ENCODE measurements at regions not wholly inside any gene's neighbourhood (a gene's known extent, or its start where the extent isn't known, plus 50 kb on each side); places are given as distances from the start of the nearest gene placed in this dataset.

DNA sequence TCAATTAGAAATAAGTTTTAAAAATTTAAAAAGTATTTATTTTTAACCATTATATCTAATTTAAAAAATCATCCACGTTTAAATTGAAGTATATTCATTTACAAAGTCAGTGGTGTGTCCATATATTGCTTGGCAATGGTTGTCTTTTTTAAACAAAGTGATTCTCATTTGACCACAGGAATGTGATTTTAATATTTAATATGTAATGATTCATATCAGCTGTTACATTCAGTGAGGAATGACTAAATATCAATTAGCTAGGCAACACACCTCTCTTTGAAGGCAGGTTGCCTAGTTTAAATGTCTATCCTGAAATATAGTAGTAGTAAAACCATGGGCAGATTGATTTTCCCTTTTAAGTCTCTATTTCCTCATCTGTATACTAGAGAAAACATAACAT lies 392.2 kb upstream of the CCDC179 start:
- H3K4me3 ChIP-seq (replicated peaks; ENCODE audit: low read depth, low read length): no peak overlapping the region
- DNase-seq (ENCODE audit: extremely low read depth, insufficient read length): no peak
- no peaks in the 10 kb centered on the region for H3K36me3 ChIP-seq (ENCODE audit: control insufficient read depth, insufficient read depth, low read length)
- TF ChIP-seq, protein P1, sequence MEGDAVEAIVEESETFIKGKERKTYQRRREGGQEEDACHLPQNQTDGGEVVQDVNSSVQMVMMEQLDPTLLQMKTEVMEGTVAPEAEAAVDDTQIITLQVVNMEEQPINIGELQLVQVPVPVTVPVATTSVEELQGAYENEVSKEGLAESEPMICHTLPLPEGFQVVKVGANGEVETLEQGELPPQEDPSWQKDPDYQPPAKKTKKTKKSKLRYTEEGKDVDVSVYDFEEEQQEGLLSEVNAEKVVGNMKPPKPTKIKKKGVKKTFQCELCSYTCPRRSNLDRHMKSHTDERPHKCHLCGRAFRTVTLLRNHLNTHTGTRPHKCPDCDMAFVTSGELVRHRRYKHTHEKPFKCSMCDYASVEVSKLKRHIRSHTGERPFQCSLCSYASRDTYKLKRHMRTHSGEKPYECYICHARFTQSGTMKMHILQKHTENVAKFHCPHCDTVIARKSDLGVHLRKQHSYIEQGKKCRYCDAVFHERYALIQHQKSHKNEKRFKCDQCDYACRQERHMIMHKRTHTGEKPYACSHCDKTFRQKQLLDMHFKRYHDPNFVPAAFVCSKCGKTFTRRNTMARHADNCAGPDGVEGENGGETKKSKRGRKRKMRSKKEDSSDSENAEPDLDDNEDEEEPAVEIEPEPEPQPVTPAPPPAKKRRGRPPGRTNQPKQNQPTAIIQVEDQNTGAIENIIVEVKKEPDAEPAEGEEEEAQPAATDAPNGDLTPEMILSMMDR (IDR thresholded peaks at IDR 0.05; ENCODE audit: insufficient read depth, low read length, poor library complexity, severe bottlenecking): no peak
- no peaks in the 10 kb centered on the region for H3K27me3 ChIP-seq (replicated peaks; ENCODE audit: control insufficient read depth, insufficient read depth, low read length)

DNA sequence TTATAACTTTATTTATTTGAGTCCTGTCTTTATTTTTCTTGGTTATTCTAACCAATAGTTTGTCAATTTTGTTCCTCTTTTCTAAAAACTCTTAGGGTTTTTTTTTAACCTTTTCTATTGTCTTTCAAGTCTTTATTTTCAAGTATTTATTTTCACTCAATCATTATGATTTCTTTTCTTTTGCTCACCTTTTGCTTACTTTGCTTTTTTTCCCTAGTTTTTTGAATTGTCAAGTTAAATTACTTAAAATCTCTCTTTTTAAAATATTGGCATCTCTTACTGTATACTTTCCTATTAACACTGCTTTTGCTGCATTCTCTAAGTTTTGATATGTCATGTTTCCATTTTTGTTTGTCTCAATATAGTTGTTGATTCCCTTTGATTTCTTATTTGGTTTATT lies 396.8 kb upstream of the CCDC179 start:
- Histone ChIP-seq H3K4me3 (replicated peaks; ENCODE audit: low read depth, low read length) (no peak overlapping the region), H3K27me3 (replicated peaks; ENCODE audit: control insufficient read depth, insufficient read depth, low read length) (no peaks in the 10 kb centered on the region), H3K36me3 (ENCODE audit: control insufficient read depth, insufficient read depth, low read length) (no peaks in the 10 kb centered on the region)
- TF ChIP-seq, protein P1 (IDR thresholded peaks at IDR 0.05; ENCODE audit: insufficient read depth, low read length, poor library complexity, severe bottlenecking): no peak
- DNase-seq (ENCODE audit: extremely low read depth, insufficient read length): no peak

DNA sequence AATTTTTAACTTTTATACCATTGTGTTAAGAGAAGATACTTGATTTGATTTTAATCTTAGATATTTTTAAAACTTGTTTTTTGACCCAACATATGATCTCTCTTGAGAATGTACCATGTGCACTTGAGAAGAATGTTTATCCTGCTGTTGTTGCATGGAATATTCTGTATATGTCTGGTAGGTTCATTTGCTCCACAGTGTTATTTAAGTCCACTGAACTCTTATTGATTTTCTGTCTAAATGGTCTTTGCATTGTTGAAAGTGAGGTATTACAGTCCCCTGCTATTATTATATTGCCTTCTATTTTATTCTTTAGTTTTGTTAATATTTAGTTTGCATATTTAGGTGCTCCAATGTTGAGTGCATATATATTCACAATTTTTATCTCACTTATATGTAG lies 397.3 kb upstream of the CCDC179 start:
- Histone ChIP-seq H3K4me3 (replicated peaks; ENCODE audit: low read depth, low read length) (no peak overlapping the region), H3K36me3 (ENCODE audit: control insufficient read depth, insufficient read depth, low read length) (no peaks in the 10 kb centered on the region), H3K27me3 (replicated peaks; ENCODE audit: control insufficient read depth, insufficient read depth, low read length) (no peaks in the 10 kb centered on the region)
- no peak for DNase-seq (ENCODE audit: extremely low read depth, insufficient read length)
- TF ChIP-seq, protein P1 (IDR thresholded peaks at IDR 0.05; ENCODE audit: insufficient read depth, low read length, poor library complexity, severe bottlenecking): no peak

DNA sequence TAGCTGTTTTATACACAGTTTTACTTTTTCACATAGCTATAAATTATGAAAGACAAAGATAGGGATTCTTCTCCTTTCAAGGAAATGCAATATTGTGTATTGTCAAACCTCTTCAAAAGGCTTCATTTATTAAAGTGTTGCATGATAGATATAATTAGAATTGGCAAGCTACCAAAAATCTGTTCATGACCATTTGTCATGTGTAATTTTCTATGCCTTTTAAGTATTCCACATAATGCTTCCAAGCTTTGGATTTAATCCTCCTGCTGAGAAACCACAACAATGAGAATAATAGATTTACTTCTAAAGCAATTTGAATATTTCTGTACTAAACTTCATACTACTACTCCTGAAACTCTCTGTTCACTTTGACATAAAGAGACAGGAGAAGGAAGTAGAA lies 403.2 kb upstream of the CCDC179 start:
- no peak for DNase-seq (ENCODE audit: extremely low read depth, insufficient read length)
- Histone ChIP-seq H3K4me3 (replicated peaks; ENCODE audit: low read depth, low read length) (no peak overlapping the region), H3K36me3 (ENCODE audit: control insufficient read depth, insufficient read depth, low read length) (no peaks in the 10 kb centered on the region), H3K27me3 (replicated peaks; ENCODE audit: control insufficient read depth, insufficient read depth, low read length) (no peaks in the 10 kb centered on the region)
- TF ChIP-seq, protein P1 (IDR thresholded peaks at IDR 0.05; ENCODE audit: insufficient read depth, low read length, poor library complexity, severe bottlenecking): no peak

DNA sequence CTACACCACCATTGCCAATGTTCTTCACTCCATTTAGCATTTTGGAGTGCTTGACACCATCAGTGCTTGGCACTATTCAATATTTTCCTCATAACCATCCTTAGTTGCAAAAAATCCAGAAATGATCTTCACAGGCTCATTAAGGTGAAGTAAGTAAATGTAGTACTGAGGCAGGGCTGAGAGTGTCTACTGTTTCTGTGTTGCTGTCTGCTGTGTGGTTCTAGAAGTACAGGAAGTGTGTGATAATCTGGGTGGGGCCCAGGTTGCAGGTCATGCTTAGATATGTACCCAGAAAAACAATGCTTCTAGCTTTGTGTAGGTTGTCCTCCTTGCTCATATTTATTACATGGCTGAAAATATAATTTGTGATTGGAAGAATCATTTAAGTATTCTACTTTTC lies 411.8 kb upstream of the CCDC179 start:
- Histone ChIP-seq H3K36me3 (ENCODE audit: control insufficient read depth, insufficient read depth, low read length) (no peaks in the 10 kb centered on the region), H3K27me3 (replicated peaks; ENCODE audit: control insufficient read depth, insufficient read depth, low read length) (no peaks in the 10 kb centered on the region), H3K4me3 (replicated peaks; ENCODE audit: low read depth, low read length) (no peak overlapping the region)
- TF ChIP-seq, protein P1 (IDR thresholded peaks at IDR 0.05; ENCODE audit: insufficient read depth, low read length, poor library complexity, severe bottlenecking): no peak
- DNase-seq (ENCODE audit: extremely low read depth, insufficient read length): no peak

DNA sequence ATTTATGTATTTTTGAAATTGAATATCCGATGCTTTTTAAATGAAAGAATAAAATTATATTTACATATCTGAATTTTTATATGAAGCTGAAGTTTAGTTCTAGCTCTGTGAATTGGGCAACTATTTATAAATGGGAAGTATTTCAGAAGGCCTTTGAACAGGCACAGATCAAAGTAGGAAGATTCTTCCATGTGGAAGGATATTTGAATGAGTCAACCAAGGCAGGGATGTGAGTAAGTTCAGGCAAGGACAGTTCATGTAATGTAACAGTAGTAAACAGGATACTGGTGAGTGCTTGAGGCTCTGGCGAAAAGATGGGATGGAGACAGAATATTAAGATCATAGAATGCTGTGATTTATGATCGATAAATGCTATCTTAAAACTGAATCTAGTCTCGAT lies 417.8 kb upstream of the CCDC179 start:
- Histone ChIP-seq H3K27me3 (replicated peaks; ENCODE audit: control insufficient read depth, insufficient read depth, low read length) (no peaks in the 10 kb centered on the region), H3K36me3 (ENCODE audit: control insufficient read depth, insufficient read depth, low read length) (no peaks in the 10 kb centered on the region), H3K4me3 (replicated peaks; ENCODE audit: low read depth, low read length) (no peak overlapping the region)
- TF ChIP-seq, protein P1 (IDR thresholded peaks at IDR 0.05; ENCODE audit: insufficient read depth, low read length, poor library complexity, severe bottlenecking): no peak
- DNase-seq (ENCODE audit: extremely low read depth, insufficient read length): no peak

All from GM06990 (cell line).